ENCODE measurements at regions not wholly inside any gene's neighbourhood (a gene's known extent, or its start where the extent isn't known, plus 50 kb on each side); places are given as distances from the start of the nearest gene placed in this dataset.

- TF ChIP-seq CTCF (IDR thresholded peaks at IDR 0.05) = no peak
- TF ChIP-seq EP300 (IDR thresholded peaks at IDR 0.05) = no peak
- no peak for TF ChIP-seq POLR2A (IDR thresholded peaks at IDR 0.05)
These were observed 125.0 kb downstream of the RAB38 start for GRCh38 chr11:88050247-88050646.

All from ovary (tissue), 3 donors.